WTC11 (cell line): ENCODE measurements at regions not wholly inside any gene's neighbourhood (a gene's known extent, or its start where the extent isn't known, plus 50 kb on each side); places are given as distances from the start of the nearest gene placed in this dataset.

Experiments used
- ATAC-seq: fragments of 200-7000 bp; cut with Tn5 transposase; 2 replicates; pipeline ENCODE4 v1.10.0; 2021; ENCODE audit warnings: mild to moderate bottlenecking, moderate library complexity
- CTCF ChIA-PET: fragments of 300-600 bp; sonication (Branson Sonifier 250); formaldehyde crosslinking; loops from one replicate; lab custom pipeline; 2021; ENCODE audit warnings: antibody characterized with exemption; lab: Charles Lee
- POLR2A ChIA-PET: fragments of 350-600 bp; sonication (Branson Sonifier 250); formaldehyde crosslinking; loops from one replicate; lab custom pipeline; 2021; ENCODE audit warnings: antibody characterized with exemption; lab: Charles Lee
- DNase-seq: peaks from one replicate; pipeline ENCODE4 v3.0.0; 2021; ENCODE audit warnings: low spot score
- H3K27ac Mint-ChIP-seq: 2 replicates; pipeline ENCODE4 v1.8.0; 2021; ENCODE audit warnings: mixed read lengths
- H3K27me3 Mint-ChIP-seq: 2 replicates; pipeline ENCODE4 v1.8.0; 2021; ENCODE audit warnings: low read depth, mild to moderate bottlenecking, moderate library complexity, mixed read lengths
- H3K36me3 Mint-ChIP-seq: 2 replicates; pipeline ENCODE4 v1.8.0; 2021; ENCODE audit warnings: mixed read lengths
- H3K4me1 Mint-ChIP-seq: 2 replicates; pipeline ENCODE4 v1.8.0; 2022; ENCODE audit warnings: mixed read lengths
- H3K4me3 Mint-ChIP-seq: 2 replicates; pipeline ENCODE4 v1.8.0; 2021; ENCODE audit warnings: mild to moderate bottlenecking, moderate library complexity, mixed read lengths
- H3K9me3 Mint-ChIP-seq: 2 replicates; pipeline ENCODE4 v1.8.0; 2021; ENCODE audit warnings: mixed read lengths
- HMGA2 ChIP-seq: fragments of 250-450 bp; sonication (Bioruptor Pico); IDR thresholded peaks from 2 replicates; pipeline ENCODE4 v1.4.0; 2021; ENCODE audit warnings: mild to moderate bottlenecking, moderate library complexity
- NFYB ChIP-seq: sonication (generic); formaldehyde crosslinking; conservative IDR thresholded peaks from 2 replicates; pipeline ENCODE4 v1.8.0; 2022; ENCODE audit warnings: low read depth, missing genetic modification reagents
- SMAD3 ChIP-seq: sonication (generic); formaldehyde crosslinking; IDR thresholded peaks from 2 replicates; pipeline ENCODE4 v1.8.0; 2022; ENCODE audit warnings: missing genetic modification reagents, mild to moderate bottlenecking, borderline replicate concordance
- TP53 ChIP-seq: sonication (generic); formaldehyde crosslinking; IDR thresholded peaks from 2 replicates; pipeline ENCODE4 v1.8.1; 2023; ENCODE audit warnings: mild to moderate bottlenecking, missing genetic modification reagents
- TF ChIP-seq, protein P1 (sequence below): sonication (generic); formaldehyde crosslinking; IDR thresholded peaks from 2 replicates; pipeline ENCODE4 v1.8.1; 2023; ENCODE audit warnings: mild to moderate bottlenecking, missing genetic modification reagents
- TF ChIP-seq, protein P2 (sequence below): sonication (generic); formaldehyde crosslinking; conservative IDR thresholded peaks from 2 replicates; pipeline ENCODE4 v1.8.1; 2023; ENCODE audit warnings: mild to moderate bottlenecking, low read depth, missing genetic modification reagents, moderate library complexity
- TF ChIP-seq, protein P3 (sequence below): sonication (generic); formaldehyde crosslinking; IDR thresholded peaks from 2 replicates; pipeline ENCODE4 v1.8.1; 2023; ENCODE audit warnings: mild to moderate bottlenecking, missing genetic modification reagents
- TF ChIP-seq, protein P4 (sequence below): sonication (generic); formaldehyde crosslinking; conservative IDR thresholded peaks from 2 replicates; pipeline ENCODE4 v1.8.1; 2022; ENCODE audit warnings: mild to moderate bottlenecking, missing genetic modification reagents
- TF ChIP-seq, protein P5 (sequence below): fragments of 250-450 bp; sonication (Bioruptor Pico); conservative IDR thresholded peaks from 2 replicates; pipeline ENCODE4 v1.9.0; 2021; ENCODE audit warnings: mild to moderate bottlenecking
- TF ChIP-seq, protein P6 (sequence below): fragments of 250-450 bp; sonication (Bioruptor Pico); IDR thresholded peaks from 2 replicates; pipeline ENCODE4 v1.8.0; 2021; ENCODE audit warnings: mild to moderate bottlenecking
- TF ChIP-seq, protein P7 (sequence below): fragments of 250-450 bp; sonication (Bioruptor Pico); IDR thresholded peaks from 2 replicates; pipeline ENCODE4 v1.9.0; 2021; ENCODE audit warnings: mild to moderate bottlenecking, borderline replicate concordance

DNA sequence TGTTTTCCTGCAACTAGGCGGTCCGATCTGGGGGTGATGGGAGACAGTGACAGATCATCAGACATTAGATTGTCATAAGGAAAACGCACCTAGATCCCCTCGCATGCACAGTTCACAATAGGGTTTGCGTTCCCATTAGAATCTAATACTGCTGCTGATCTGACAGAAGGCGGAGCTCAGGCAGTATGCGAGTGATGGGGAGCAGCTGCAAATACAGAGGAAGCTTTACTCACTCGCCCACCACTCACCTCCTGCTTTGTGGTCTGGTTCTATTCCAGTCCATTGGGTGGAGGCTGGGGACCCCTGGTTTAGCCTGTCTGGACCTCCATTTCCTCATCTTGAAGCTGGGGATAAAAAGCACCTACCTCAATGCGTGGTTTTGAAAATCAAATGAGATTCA lies 437.5 kb upstream of the PROK2 start:
- ATAC-seq (no peak), DNase-seq (no peak)
- TF ChIP-seq NFYB (CRISPR knock-in tag) (no peak), HMGA2 (CRISPR knock-in tag) (no peak), TP53 (CRISPR knock-in tag) (no peak)
- Mint-ChIP-seq H3K27ac (no peak overlapping the region), H3K36me3 (peaks cover 23% of the 10 kb centered on the region), H3K27me3 (peaks cover 2% of the 10 kb centered on the region), H3K4me3 (no peak overlapping the region), H3K9me3 (peaks cover 42% of the 10 kb centered on the region), H3K4me1 (no peaks in the 10 kb centered on the region)
- POLR2A ChIA-PET = no interaction called here
- CTCF ChIA-PET = interaction anchor here (0.6 kb wide), 1 partner anchor 190 kb away, joined by 3 read pairs; no protein-coding TSS in a partner anchor

DNA sequence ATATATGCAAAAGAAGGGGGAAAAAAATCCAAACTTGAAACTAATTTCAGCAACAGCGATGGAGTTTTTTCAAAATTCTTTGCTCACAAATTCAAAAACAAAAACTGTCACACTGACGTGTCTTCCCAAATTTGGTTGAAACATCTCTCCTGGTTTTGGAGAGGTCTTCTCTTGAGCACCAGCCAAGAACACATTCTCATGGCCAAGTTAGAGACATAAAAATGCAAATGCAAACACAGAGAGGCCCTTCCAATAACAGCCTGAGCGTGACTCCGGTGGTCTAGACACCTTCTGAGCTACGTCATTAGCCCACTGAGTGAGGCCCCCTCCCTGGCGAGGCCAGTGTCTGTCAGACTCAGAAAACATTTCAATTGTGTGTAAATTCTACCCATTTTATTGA lies 436.0 kb upstream of the PROK2 start:
- POLR2A ChIA-PET = no interaction called here
- Mint-ChIP-seq H3K4me3 (no peak overlapping the region), H3K27me3 (0 out of 2 replicates have a peak, but pooled peaks cover 2% of the 10 kb centered on the region)
- TF ChIP-seq, protein P1, sequence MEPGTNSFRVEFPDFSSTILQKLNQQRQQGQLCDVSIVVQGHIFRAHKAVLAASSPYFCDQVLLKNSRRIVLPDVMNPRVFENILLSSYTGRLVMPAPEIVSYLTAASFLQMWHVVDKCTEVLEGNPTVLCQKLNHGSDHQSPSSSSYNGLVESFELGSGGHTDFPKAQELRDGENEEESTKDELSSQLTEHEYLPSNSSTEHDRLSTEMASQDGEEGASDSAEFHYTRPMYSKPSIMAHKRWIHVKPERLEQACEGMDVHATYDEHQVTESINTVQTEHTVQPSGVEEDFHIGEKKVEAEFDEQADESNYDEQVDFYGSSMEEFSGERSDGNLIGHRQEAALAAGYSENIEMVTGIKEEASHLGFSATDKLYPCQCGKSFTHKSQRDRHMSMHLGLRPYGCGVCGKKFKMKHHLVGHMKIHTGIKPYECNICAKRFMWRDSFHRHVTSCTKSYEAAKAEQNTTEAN (CRISPR knock-in tag) = no peak
- TF ChIP-seq, protein P2, sequence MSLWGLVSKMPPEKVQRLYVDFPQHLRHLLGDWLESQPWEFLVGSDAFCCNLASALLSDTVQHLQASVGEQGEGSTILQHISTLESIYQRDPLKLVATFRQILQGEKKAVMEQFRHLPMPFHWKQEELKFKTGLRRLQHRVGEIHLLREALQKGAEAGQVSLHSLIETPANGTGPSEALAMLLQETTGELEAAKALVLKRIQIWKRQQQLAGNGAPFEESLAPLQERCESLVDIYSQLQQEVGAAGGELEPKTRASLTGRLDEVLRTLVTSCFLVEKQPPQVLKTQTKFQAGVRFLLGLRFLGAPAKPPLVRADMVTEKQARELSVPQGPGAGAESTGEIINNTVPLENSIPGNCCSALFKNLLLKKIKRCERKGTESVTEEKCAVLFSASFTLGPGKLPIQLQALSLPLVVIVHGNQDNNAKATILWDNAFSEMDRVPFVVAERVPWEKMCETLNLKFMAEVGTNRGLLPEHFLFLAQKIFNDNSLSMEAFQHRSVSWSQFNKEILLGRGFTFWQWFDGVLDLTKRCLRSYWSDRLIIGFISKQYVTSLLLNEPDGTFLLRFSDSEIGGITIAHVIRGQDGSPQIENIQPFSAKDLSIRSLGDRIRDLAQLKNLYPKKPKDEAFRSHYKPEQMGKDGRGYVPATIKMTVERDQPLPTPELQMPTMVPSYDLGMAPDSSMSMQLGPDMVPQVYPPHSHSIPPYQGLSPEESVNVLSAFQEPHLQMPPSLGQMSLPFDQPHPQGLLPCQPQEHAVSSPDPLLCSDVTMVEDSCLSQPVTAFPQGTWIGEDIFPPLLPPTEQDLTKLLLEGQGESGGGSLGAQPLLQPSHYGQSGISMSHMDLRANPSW (CRISPR knock-in tag) = no peak
- TF ChIP-seq SMAD3 (CRISPR knock-in tag) = no peak
- TF ChIP-seq, protein P3, sequence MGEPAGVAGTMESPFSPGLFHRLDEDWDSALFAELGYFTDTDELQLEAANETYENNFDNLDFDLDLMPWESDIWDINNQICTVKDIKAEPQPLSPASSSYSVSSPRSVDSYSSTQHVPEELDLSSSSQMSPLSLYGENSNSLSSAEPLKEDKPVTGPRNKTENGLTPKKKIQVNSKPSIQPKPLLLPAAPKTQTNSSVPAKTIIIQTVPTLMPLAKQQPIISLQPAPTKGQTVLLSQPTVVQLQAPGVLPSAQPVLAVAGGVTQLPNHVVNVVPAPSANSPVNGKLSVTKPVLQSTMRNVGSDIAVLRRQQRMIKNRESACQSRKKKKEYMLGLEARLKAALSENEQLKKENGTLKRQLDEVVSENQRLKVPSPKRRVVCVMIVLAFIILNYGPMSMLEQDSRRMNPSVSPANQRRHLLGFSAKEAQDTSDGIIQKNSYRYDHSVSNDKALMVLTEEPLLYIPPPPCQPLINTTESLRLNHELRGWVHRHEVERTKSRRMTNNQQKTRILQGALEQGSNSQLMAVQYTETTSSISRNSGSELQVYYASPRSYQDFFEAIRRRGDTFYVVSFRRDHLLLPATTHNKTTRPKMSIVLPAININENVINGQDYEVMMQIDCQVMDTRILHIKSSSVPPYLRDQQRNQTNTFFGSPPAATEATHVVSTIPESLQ (CRISPR knock-in tag) = no peak
- TF ChIP-seq, protein P4, sequence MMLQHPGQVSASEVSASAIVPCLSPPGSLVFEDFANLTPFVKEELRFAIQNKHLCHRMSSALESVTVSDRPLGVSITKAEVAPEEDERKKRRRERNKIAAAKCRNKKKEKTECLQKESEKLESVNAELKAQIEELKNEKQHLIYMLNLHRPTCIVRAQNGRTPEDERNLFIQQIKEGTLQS (CRISPR knock-in tag) = no peak
- TF ChIP-seq, protein P5, sequence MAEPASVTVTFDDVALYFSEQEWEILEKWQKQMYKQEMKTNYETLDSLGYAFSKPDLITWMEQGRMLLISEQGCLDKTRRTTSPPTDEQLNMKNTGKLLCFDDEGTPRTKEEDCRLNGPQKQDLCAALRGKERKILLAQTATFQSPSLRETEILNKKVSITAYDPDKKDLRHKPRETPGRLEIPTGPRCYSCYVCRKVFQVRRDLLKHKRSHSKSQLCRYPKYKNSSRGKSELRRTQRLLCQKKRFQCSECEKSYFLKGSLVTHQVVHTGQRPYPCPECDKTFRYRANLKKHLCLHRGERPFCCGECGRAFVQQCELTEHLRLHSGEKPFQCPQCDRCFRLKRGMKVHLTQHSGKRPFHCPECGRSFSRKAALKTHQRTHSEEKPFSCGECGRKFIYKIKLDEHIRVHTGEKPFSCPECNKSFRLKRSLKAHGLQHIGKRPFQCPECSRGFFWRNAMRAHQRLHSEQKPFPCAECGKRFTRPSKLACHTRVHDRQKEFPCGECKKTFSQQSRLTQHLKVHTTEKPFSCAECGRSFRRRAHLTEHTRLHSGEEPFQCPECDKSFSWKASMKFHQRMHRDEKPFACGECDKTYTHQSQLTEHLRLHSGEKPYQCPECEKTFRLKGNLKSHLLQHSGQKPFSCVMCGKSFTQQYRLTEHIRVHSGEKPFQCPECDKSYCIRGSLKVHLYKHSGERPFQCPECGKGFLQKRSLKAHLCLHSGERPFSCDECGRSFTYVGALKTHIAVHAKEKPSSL = no peak
- TF ChIP-seq, protein P6, sequence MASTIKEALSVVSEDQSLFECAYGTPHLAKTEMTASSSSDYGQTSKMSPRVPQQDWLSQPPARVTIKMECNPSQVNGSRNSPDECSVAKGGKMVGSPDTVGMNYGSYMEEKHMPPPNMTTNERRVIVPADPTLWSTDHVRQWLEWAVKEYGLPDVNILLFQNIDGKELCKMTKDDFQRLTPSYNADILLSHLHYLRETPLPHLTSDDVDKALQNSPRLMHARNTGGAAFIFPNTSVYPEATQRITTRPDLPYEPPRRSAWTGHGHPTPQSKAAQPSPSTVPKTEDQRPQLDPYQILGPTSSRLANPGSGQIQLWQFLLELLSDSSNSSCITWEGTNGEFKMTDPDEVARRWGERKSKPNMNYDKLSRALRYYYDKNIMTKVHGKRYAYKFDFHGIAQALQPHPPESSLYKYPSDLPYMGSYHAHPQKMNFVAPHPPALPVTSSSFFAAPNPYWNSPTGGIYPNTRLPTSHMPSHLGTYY (CRISPR knock-in tag) = no peak
- TF ChIP-seq, protein P7, sequence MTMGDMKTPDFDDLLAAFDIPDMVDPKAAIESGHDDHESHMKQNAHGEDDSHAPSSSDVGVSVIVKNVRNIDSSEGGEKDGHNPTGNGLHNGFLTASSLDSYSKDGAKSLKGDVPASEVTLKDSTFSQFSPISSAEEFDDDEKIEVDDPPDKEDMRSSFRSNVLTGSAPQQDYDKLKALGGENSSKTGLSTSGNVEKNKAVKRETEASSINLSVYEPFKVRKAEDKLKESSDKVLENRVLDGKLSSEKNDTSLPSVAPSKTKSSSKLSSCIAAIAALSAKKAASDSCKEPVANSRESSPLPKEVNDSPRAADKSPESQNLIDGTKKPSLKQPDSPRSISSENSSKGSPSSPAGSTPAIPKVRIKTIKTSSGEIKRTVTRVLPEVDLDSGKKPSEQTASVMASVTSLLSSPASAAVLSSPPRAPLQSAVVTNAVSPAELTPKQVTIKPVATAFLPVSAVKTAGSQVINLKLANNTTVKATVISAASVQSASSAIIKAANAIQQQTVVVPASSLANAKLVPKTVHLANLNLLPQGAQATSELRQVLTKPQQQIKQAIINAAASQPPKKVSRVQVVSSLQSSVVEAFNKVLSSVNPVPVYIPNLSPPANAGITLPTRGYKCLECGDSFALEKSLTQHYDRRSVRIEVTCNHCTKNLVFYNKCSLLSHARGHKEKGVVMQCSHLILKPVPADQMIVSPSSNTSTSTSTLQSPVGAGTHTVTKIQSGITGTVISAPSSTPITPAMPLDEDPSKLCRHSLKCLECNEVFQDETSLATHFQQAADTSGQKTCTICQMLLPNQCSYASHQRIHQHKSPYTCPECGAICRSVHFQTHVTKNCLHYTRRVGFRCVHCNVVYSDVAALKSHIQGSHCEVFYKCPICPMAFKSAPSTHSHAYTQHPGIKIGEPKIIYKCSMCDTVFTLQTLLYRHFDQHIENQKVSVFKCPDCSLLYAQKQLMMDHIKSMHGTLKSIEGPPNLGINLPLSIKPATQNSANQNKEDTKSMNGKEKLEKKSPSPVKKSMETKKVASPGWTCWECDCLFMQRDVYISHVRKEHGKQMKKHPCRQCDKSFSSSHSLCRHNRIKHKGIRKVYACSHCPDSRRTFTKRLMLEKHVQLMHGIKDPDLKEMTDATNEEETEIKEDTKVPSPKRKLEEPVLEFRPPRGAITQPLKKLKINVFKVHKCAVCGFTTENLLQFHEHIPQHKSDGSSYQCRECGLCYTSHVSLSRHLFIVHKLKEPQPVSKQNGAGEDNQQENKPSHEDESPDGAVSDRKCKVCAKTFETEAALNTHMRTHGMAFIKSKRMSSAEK = no peak
- TF ChIP-seq, all 79 proteins: peak for 0
- Mint-ChIP-seq H3K9me3 (peaks cover 39% of the 10 kb centered on the region), H3K4me1 (no peaks in the 10 kb centered on the region), H3K36me3 (peaks cover 21% of the 10 kb centered on the region), H3K27ac (no peak overlapping the region)
- ATAC-seq (no peak), DNase-seq (no peak)
- CTCF ChIA-PET = no interaction called here
